ENCODE measurements at regions not wholly inside any gene's neighbourhood (a gene's known extent, or its start where the extent isn't known, plus 50 kb on each side); places are given as distances from the start of the nearest gene placed in this dataset.
"Not testable (repeated sequence)": the region's sequence is repeated elsewhere in the genome, so short reads cannot be mapped to it uniquely, and the experiment has no call there.

DNA sequence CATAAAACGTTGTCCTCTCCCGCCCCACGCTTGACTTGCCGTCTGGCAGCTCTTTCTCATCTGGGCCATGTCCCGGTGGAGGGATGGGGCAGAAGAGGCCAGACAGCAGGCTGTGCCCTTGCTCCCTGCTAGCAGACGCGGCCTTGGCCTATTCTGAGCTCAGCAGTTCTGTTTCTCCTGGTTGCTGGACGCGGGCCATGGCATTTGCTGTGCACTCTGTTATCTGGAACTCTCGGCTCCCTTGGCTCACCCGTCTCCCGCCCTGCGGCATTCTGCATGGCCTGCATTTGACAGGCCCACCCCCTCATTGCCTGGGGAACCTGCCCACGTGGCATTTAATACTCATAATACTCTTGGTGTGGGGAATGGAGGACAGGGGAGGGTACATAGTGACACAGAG lies 146.3 kb downstream of the BCL2L11 start:
- not testable (repeated sequence) for H3K4me1 Mint-ChIP-seq, H3K4me3 Mint-ChIP-seq, H3K27ac Mint-ChIP-seq, H3K36me3 Mint-ChIP-seq, H3K27me3 Mint-ChIP-seq, H3K9me3 Mint-ChIP-seq

DNA sequence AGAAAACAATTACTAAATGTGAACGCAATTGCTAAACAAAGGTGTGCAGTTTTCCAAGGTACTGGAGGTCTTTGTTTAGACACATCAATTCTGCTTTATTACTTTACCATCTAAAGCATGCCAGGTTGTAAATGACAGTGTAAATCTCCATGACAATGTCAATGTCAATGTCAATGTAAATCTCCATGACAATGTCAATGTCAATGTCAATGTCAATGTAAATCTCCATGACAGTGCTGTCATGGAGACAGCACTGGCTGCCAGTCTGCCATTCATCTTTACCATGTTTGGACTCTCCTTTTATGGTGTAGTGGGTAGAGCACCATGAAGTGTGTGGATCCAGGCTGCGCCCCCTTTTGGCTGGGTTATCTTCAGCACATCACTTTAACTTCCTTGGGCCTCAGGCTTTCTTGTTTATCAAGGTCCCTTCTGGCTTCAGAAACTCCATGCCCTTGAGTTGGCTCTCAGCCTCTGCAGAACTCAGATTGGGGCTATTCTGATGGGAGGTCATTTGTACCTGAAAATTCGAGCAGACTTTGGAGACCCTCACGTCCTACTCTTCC lies 149.1 kb downstream of the BCL2L11 start:
- H3K27ac Mint-ChIP-seq: not testable (repeated sequence)

DNA sequence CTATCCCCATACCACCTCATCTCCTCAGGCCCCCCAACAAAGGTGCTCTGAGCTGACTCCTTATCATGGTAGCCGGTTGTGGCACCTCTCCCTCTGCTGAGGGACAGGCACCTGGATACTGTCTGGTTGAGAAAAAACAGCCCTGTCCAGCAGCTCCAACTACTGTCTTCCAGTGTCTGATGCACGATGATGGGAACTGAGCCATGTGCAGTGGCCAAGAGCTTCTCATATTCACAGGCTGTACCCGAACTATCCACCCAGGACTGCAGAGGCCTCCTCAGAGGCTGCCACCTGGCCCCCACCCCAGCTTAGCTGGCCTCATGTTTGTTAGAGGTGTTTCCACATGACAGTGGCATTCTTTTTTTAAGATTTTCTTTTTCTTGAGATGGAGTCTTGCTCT lies 149.9 kb downstream of the BCL2L11 start:
- not testable (repeated sequence) for H3K4me3 Mint-ChIP-seq, H3K9me3 Mint-ChIP-seq, H3K36me3 Mint-ChIP-seq

More for the DNA sequence above, 149.1 kb downstream of the BCL2L11 start:
- not testable (repeated sequence) for H3K27me3 Mint-ChIP-seq, H3K4me1 Mint-ChIP-seq, H3K36me3 Mint-ChIP-seq, H3K4me3 Mint-ChIP-seq, H3K9me3 Mint-ChIP-seq

DNA sequence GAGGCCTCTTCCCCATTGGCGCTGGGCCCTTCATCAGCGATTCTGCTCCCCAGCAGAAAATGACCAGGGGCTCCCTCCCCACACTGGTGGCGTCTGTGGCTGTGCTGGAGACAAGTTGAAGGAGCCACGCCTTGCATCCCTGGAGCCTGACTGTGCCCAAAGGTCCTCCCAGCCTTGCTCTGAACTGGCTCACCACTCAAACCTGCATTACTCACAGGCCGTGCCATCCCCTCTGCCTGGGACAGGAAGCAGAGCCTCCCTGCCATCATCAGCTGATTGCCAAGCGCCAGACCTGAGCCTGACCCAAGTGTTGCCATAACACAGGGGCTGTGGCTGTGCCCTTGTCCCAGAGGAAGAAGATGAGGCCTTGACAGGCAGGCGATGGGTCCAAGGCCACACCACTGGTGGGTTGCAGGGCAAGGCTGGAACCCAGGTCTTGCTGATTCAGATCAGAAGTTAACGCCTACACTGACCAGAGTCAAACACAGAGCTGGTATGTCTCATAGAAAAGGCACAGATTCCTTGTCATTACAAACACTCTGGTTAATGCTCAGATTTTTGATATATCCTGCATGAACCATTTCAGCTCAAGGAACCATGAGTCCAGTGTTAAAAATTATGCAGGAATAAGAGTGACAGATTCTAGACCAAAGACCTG lies 151.1 kb downstream of the BCL2L11 start:
- not testable (repeated sequence) for H3K36me3 Mint-ChIP-seq, H3K9me3 Mint-ChIP-seq, H3K27me3 Mint-ChIP-seq, H3K4me1 Mint-ChIP-seq, H3K4me3 Mint-ChIP-seq, H3K27ac Mint-ChIP-seq

More for the DNA sequence above, 149.9 kb downstream of the BCL2L11 start:
- H3K4me1 Mint-ChIP-seq, H3K27me3 Mint-ChIP-seq, H3K27ac Mint-ChIP-seq: not testable (repeated sequence)

DNA sequence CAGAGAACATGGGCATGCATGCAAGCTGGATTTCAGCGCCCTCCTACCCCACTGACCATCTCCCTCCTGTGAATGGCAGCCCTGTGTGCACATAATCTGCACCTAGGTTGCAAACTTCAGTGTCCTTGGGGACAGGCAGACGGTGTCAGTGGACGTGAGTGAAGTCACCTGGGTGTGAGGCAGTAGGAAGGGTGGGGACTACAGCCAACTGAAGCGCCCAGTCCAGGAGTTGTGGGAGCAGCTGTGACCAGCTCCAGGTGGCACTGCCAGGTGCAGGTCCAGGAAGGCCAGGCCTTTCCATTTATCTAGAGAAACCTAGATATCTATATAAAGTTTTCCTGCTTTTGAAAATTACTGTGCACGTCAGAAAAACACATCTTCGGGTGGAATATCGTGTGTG lies 152.3 kb downstream of the BCL2L11 start:
- H3K27me3 Mint-ChIP-seq, H3K4me3 Mint-ChIP-seq, H3K4me1 Mint-ChIP-seq, H3K9me3 Mint-ChIP-seq, H3K36me3 Mint-ChIP-seq, H3K27ac Mint-ChIP-seq: not testable (repeated sequence)

DNA sequence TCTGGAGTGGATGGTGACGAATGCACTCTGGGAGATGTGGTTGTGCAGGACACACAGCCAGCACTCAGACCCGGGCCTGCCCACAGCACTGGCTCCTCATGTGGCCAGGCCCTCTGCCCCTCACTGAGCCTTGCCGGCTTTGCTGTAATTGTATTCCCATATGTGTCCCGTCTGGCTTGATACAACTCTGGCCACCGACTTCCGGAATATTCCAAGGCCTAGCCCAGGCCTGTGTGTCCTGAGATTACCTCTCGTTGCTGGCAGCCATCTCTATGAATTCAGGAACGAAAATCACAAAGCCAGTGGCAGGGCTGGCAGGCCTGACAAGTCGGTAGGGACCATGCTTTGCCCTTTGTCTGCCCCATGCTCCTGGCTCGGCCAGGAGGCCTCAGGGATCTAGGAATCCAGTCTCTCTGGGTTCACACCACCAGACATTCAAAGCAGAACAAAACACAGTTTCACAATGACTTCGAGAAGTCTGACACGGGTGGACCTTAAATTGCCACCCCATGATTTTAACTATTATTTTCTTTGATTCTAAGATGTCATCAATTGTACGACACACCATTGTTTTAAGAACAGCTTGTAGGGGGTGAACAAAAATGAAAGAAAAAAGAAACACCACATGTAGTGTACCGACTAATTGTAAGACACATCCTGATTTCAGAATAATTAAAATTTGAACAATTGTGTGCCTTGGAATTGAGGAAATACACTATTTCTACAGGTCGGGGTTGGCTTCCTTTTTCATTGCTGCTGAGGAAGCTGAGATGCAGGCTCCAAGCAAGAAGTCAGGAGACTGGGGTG lies 154.5 kb downstream of the BCL2L11 start:
- H3K36me3 Mint-ChIP-seq, H3K27ac Mint-ChIP-seq, H3K4me3 Mint-ChIP-seq, H3K9me3 Mint-ChIP-seq, H3K27me3 Mint-ChIP-seq, H3K4me1 Mint-ChIP-seq: not testable (repeated sequence)

DNA sequence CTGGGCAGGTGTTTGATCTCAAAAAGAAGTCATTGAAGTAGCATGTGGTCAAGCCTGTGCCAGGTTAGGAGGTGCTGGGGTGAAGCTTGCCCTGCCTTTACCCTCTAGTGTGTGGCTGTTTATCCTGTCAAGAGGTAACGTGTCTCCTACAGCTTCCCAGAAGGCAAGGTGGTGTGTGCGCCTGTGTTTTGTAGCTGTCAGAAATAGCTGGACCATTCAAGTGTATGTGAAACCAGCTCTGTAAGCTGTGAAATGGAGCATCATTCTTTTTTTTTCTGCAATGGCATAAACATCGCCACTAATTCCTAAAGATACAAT lies 155.1 kb downstream of the BCL2L11 start:
- not testable (repeated sequence) for H3K36me3 Mint-ChIP-seq, H3K27ac Mint-ChIP-seq, H3K9me3 Mint-ChIP-seq, H3K4me1 Mint-ChIP-seq, H3K4me3 Mint-ChIP-seq, H3K27me3 Mint-ChIP-seq

DNA sequence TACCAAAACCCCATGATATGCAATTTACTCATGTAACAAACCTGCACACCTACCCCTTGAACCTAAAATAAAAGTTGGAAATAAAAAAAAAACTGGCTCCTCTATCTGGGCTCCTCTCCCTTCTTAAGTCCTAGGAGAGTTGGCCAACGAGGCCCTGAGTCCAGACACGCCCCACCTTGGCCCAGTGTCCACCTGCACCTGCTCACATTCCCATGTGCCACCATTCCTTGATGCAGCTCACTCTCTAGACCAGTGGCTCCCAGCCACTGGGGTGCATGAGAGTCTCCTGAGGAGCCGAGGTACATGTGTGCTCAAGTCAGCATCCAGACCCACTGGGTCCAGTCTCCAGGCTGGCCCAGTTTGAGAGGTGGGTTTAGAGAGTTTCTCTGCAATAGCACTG lies 157.4 kb downstream of the BCL2L11 start:
- H3K27ac Mint-ChIP-seq, H3K27me3 Mint-ChIP-seq, H3K9me3 Mint-ChIP-seq, H3K36me3 Mint-ChIP-seq, H3K4me1 Mint-ChIP-seq, H3K4me3 Mint-ChIP-seq: not testable (repeated sequence)

DNA sequence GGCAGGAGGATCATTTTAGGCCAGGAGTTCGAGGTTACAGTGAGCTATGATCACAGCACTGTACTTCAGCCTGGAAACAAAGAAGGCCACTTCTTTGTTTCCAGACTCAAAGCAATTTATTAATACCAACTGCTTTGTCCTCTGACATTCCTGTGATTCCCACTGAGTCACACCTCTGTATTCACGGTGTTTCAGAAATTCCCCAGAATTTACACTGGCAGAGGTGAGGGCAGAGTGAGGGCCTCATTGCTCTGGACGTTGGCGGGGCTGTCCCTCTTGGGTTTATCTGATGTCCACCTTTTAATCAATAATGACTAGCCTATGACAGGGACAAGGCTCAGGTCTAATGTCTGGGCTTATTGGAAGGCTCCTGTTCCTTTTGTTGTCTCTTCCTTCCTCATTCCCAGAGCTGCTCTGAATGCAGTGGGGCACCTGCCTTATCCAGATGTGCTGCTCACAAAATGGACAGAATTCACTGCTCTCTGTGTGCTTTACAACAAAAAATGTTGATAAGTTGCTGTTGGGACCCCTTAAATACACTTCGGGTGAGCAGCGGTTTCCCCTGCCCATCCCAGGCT lies 160.1 kb downstream of the BCL2L11 start:
- H3K4me1 Mint-ChIP-seq, H3K27me3 Mint-ChIP-seq, H3K36me3 Mint-ChIP-seq, H3K9me3 Mint-ChIP-seq, H3K4me3 Mint-ChIP-seq, H3K27ac Mint-ChIP-seq: not testable (repeated sequence)

DNA sequence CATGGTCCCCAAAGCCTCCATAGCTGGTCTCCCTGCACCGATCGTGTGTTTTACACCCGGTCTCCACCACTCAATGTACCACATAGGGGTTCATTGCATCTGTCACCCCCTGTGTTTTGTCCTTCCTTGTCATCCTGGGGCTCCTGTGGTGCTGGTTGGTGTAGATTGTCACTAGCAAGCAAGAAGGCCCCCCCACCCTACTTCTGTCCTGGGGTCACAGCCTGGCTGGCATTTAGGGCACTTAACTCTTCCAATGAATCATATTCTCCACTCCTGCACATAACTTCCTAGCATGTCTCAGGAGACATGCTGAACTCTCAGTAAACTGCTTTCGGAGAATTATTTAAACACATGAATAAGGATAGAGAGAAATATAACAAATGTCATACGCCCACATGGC lies 161.4 kb downstream of the BCL2L11 start:
- H3K27me3 Mint-ChIP-seq, H3K4me1 Mint-ChIP-seq, H3K27ac Mint-ChIP-seq, H3K36me3 Mint-ChIP-seq, H3K4me3 Mint-ChIP-seq, H3K9me3 Mint-ChIP-seq: not testable (repeated sequence)

DNA sequence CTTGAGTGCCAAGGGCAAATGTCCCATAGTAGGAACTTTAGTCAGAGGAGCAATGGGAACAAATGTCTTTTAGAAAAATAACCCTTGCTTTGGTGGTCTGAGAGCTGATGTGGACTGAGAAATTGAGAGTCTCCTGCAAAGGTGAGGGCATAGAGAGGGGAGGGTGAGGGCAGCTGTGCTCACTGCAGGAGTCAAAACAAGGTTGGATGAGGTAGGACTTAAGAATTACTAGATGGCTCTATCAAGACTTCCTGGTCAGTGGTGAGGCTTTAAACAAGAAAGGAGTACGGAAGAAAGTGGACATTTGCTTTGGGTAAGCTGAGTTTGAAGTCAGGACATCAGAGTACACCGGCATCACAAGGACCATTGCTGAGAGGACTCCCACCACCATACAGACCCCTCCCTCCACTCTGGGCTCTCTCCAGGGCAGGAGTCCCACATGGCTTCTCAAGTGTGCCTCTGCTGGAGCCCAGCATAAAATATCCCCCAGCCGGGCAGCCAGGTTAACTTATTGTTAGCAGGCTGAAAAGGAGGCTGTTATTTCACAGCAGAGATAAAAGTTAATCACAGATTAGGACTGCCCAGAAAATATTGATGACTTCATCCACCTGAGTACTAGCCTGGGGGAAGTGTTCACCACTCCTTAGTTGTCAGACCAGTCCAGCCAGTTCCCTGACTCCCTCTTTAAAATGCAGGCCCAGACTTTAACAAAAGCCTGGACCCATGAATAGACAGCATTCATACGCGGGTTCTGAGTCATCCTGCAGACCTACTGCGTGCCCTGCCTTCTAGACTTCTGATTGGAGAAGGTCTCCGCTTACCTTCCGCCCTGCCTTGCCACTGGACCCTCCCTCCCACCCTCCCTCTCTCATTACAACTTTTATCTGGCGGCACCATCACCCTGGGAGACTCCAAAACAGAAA lies 167.2 kb downstream of the BCL2L11 start:
- H3K27me3 Mint-ChIP-seq: not testable (repeated sequence)

DNA sequence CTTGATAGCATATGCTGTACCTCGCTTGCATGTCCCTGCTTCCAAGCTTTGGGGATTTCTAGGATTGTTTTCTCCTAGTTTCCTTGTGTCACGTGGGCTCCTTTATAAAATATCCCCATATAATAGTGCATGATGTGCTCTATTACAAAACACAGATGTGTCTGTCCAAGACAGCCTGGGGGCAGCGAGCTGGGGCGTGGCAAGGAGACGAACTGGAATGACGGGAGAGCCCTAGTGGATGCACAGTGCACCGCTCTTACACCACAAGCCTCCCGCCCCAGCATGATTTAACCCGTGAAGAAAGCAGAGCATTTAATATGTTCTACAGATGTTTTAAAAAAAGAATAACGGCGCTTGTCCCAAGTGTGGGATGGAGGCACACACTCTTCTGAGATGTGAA lies 169.7 kb downstream of the BCL2L11 start:
- not testable (repeated sequence) for H3K9me3 Mint-ChIP-seq, H3K4me1 Mint-ChIP-seq, H3K27ac Mint-ChIP-seq, H3K4me3 Mint-ChIP-seq, H3K27me3 Mint-ChIP-seq, H3K36me3 Mint-ChIP-seq

More for the DNA sequence above, 167.2 kb downstream of the BCL2L11 start:
- H3K9me3 Mint-ChIP-seq, H3K27ac Mint-ChIP-seq, H3K4me1 Mint-ChIP-seq, H3K36me3 Mint-ChIP-seq, H3K4me3 Mint-ChIP-seq: not testable (repeated sequence)

DNA sequence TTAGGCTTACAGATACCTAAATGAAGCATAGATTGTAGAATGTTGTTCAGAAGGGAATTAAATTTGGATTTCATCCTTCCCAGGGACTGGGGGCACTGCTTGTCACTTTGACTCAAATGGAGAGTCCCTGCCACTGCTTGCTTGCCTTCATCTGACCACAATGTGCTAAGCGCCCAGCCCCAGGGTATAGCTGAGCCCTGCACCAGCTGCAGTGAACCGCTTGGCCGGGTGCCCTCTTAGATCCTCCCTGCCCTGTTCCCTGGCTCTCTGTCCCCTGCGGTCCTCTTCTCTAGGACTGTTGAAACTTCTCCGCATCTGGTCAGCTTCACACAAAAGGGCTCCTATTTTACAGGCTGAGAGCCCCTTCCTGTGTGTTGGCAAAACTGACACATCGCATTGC lies 170.9 kb downstream of the BCL2L11 start:
- not testable (repeated sequence) for H3K36me3 Mint-ChIP-seq, H3K4me3 Mint-ChIP-seq, H3K27me3 Mint-ChIP-seq, H3K9me3 Mint-ChIP-seq, H3K4me1 Mint-ChIP-seq, H3K27ac Mint-ChIP-seq

DNA sequence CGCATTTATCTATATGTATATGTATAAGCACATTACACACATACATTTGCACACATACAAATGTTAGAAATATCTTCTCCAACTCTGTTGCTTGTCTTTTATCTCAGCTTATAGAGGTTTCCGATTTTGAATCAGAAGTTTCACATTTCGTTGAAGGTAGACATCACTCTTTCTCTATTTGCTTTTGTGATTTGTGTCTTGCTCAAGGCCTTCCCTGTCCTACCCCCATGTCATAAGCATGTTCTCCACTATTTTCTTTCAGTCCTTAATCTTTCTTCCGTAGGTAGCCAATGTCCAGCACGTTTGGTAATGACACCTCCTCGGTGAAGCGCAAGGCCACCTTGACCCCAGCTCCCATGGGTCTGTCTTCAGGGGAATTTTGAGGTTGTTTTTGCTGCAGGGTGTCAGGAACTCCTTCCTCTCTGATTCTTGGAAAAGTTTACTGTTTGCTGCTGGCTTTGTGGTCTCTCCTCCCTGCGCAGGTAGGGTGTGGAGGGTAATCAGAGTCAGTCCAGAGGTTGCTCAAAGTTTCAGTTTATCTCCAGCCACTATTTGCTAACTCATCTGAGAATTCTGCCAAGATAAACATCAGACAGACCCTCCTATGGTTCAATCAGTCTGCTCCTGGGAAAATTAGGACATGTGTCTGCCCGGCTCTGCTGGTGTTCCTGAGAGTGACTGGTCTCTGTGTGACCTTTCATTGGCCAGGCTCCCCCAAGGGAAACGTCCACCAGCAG lies 171.7 kb downstream of the BCL2L11 start:
- H3K27me3 Mint-ChIP-seq, H3K4me1 Mint-ChIP-seq, H3K9me3 Mint-ChIP-seq, H3K27ac Mint-ChIP-seq, H3K4me3 Mint-ChIP-seq, H3K36me3 Mint-ChIP-seq: not testable (repeated sequence)

DNA sequence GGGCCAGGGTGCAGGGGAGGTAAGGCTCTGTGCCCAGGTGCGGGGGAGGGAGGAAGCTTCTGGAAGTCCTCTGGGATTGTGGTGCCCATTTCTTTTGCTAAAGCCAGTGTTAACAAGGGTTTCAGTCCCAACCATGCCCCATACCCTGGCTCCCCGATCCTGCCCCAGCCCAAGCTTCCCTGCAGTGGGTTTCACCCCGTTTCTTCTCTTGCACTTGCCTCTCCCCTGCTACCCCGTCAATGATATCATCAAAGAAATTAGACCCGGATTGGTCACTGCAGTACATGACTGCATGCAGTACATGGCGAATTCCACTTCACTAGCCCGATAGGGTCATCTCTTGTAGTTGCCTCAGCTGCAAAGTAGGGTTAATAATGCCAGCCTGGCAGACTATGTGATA lies 174.0 kb downstream of the BCL2L11 start:
- not testable (repeated sequence) for H3K36me3 Mint-ChIP-seq, H3K9me3 Mint-ChIP-seq, H3K4me3 Mint-ChIP-seq, H3K27ac Mint-ChIP-seq, H3K4me1 Mint-ChIP-seq, H3K27me3 Mint-ChIP-seq

All from activated naive CD4-positive, alpha-beta T cell treated with anti-CD3 and anti-CD28 coated beads, Interleukin-2, amount 50 U/mL, for 24 hours (primary cell).